ENCODE measurements at regions not wholly inside any gene's neighbourhood (a gene's known extent, or its start where the extent isn't known, plus 50 kb on each side); places are given as distances from the start of the nearest gene placed in this dataset.

DNA sequence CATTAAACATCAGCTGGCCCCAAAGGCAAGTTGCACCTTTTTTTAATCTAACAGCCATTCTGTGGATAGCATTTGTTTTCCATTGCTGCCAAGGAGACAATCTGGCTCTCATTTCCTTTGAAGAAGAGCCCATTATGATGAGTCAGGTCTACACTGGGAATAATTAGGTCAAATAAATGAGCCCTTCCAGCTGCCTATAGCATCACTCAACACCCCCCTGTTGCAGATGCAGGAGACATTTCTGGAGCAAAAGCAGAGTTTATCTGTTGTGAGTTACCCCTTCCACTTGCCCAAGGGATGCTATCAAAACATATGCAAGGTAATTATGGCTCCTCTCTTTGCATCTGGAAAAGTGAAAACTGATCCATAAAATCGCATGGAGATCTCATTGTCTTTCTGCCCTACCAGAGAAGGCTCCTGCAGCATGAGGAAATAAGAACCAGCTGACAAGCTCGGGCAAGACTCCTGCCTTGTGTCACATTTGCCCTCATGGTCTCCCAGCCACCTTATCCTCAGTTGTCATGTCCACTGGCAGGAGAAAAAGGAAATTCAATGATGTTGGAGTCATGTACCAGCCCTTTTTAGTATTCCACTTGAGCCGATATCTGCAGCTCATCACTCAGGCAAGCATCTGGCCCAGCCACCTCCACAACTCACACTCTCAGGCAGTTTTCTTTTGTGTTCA is 135.9 kb downstream of the SLC30A10 start:
- H3K4me3 ChIP-seq (ENCODE audit: low read length): no peak overlapping the region
- TF ChIP-seq, protein P1, sequence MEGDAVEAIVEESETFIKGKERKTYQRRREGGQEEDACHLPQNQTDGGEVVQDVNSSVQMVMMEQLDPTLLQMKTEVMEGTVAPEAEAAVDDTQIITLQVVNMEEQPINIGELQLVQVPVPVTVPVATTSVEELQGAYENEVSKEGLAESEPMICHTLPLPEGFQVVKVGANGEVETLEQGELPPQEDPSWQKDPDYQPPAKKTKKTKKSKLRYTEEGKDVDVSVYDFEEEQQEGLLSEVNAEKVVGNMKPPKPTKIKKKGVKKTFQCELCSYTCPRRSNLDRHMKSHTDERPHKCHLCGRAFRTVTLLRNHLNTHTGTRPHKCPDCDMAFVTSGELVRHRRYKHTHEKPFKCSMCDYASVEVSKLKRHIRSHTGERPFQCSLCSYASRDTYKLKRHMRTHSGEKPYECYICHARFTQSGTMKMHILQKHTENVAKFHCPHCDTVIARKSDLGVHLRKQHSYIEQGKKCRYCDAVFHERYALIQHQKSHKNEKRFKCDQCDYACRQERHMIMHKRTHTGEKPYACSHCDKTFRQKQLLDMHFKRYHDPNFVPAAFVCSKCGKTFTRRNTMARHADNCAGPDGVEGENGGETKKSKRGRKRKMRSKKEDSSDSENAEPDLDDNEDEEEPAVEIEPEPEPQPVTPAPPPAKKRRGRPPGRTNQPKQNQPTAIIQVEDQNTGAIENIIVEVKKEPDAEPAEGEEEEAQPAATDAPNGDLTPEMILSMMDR (conservative IDR thresholded peaks at IDR 0.05; ENCODE audit: low read length): no peak
- peak; percentile 89 for DNase-seq (ENCODE audit: low read depth)

DNA sequence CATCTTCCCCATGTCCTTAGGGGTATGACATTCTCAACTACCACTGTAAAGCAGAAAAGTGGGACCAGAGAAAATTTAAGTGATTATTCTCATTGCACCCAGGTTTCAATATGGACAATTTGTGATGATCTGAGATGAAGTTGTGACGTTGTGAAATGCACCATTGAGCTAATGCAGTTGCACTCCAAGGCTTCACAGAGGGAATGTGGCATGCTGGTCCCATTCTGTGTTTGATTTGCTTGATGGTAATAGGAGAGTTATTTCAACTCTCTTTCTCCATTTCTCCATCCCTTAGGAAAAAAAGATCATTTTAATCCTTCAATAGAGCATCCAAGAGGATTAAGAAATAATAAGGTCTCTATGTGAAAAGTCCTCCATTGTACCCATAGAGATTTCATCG is 136.6 kb downstream of the SLC30A10 start:
- no peak overlapping the region for H3K4me3 ChIP-seq (ENCODE audit: low read length)
- DNase-seq (ENCODE audit: low read depth): no peak
- TF ChIP-seq, protein P1 (conservative IDR thresholded peaks at IDR 0.05; ENCODE audit: low read length): no peak

DNA sequence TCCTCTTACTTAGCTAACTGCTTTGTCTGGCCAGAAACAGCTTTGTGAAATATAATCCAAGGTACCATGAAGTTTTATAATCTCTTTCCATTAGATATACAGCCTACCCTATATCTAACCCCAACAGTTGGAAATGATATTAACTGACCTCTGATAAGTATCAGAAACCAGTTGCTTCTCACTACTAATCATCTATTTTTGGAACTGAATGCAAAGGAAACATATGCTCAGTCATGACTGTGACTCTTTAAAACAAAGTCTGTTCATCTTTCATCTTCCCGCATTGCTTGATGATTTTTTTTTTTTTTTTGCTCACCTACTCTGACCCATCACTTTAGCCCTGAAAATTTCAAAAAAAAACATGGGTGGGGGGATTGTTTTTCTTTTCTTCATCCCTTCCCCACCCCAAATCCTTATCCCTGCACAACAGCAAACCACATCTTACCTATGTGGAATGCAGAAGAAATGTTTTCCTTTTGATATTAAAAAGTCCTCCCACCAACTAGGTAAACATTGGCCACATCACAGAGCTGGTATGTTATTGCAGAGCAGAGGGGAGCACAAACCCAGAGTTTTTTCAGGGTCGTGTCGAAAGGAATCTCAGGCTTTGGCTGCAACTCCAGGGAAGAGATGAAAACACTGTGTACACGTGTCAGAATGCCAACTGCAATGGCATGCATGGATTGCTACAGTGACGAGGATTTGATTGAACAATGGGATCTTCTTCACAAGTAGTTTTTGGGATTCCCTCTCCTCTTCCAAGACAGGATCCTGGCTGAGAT is 137.3 kb downstream of the SLC30A10 start:
- peak; percentile 60 for DNase-seq (ENCODE audit: low read depth)
- TF ChIP-seq, protein P1 (conservative IDR thresholded peaks at IDR 0.05; ENCODE audit: low read length): no peak
- no peak overlapping the region for H3K4me3 ChIP-seq (ENCODE audit: low read length)

GRCh38 chr1:219788700-219789099 is 139.7 kb downstream of the SLC30A10 start:
- no peak for DNase-seq (ENCODE audit: low read depth)
- no peak overlapping the region for H3K4me3 ChIP-seq (ENCODE audit: low read length)
- TF ChIP-seq, protein P1 (conservative IDR thresholded peaks at IDR 0.05; ENCODE audit: low read length): no peak

DNA sequence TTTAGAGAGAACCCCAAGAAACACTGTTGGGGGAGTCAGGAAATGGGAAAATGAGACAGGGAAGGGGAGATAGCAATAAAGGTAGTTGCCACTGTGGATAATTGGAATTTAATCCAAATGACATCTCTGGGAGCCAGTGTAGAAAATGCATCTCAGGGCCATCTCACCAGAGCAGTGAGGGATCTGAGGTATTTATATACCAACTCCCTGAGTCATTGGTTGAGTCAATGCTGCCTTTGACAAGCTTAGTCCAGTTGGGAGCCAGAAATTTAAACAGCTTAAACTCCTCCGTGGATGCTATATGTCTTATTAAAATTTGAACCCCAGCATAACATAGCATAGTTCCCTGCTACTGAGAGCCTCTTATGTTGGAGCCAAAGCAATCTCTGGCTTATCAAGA is 140.3 kb downstream of the SLC30A10 start:
- DNase-seq (ENCODE audit: low read depth): no peak
- TF ChIP-seq, protein P1 (conservative IDR thresholded peaks at IDR 0.05; ENCODE audit: low read length): no peak
- no peak overlapping the region for H3K4me3 ChIP-seq (ENCODE audit: low read length)

DNA sequence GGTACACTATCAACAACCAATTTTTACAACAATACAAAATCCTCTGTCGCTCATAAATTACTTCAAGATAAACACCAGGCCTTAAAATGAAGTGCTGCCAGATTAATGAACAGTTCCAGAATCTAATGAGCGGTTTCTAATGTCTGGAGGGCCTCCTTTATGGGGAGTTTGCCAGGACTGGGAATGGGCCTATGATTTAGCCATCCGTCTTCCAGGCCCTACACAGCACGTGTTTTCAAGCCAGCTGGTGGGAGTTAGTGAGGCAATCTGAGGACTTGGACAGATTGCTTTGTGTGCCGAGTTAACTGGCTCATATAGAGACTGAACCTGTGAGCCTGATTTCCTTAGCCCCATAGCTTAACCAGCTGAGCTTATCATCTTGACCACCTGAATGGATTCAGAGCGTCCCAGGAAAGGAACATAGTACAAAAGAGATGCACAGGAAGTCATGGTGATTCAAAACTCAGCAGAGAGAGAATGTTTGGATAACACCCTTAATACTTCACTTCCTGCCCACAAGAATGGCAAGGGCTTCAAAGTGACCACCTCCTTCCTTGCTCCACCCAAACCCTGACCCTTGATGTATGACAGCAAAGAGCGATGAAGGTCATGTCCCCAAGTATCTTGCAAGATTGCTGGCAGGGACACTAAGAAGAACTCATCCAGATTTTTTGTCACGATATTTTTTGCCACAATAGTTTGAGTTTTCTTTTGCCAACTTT is 143.5 kb downstream of the SLC30A10 start:
- peak; percentile 15 for DNase-seq (ENCODE audit: low read depth)
- TF ChIP-seq, protein P1 (conservative IDR thresholded peaks at IDR 0.05; ENCODE audit: low read length): no peak
- H3K4me3 ChIP-seq (ENCODE audit: low read length): no peak overlapping the region

All from AG10803 (cell line).